Neural crest cell (in vitro differentiated cells): ENCODE measurements at regions not wholly inside any gene's neighbourhood (a gene's known extent, or its start where the extent isn't known, plus 50 kb on each side); places are given as distances from the start of the nearest gene placed in this dataset.

ENCODE experiments used
- DNase-seq: peaks from one replicate; pipeline ENCODE4 v3.0.0; 2021; ENCODE audit warnings: low read depth, mixed read lengths, low spot score
- H3K27ac Mint-ChIP-seq: one replicate; pipeline ENCODE4 v1.8.0; 2021; ENCODE audit warnings: mild to moderate bottlenecking, mixed read lengths; ENCODE audit not compliant: unreplicated experiment
- H3K27me3 Mint-ChIP-seq: 2 replicates; pipeline ENCODE4 v1.8.0; 2021; ENCODE audit warnings: low read depth, mild to moderate bottlenecking, mixed read lengths
- H3K36me3 Mint-ChIP-seq: 2 replicates; pipeline ENCODE4 v1.8.0; 2021; ENCODE audit warnings: low read depth, mild to moderate bottlenecking, mixed read lengths
- H3K4me1 Mint-ChIP-seq: 2 replicates; pipeline ENCODE4 v1.8.0; 2021; ENCODE audit warnings: mixed read lengths
- H3K4me3 Mint-ChIP-seq: one replicate; pipeline ENCODE4 v1.8.0; 2021; ENCODE audit warnings: mild to moderate bottlenecking, mixed read lengths
- H3K9me3 Mint-ChIP-seq: 2 replicates; pipeline ENCODE4 v1.8.0; 2021; ENCODE audit warnings: mixed read lengths
- TF ChIP-seq, protein P1 (sequence below): fragments of 200-600 bp; sonication (generic); conservative IDR thresholded peaks from 2 replicates; pipeline ENCODE4 v1.5.0; 2021; ENCODE audit warnings: antibody characterized with exemption, mild to moderate bottlenecking

DNA sequence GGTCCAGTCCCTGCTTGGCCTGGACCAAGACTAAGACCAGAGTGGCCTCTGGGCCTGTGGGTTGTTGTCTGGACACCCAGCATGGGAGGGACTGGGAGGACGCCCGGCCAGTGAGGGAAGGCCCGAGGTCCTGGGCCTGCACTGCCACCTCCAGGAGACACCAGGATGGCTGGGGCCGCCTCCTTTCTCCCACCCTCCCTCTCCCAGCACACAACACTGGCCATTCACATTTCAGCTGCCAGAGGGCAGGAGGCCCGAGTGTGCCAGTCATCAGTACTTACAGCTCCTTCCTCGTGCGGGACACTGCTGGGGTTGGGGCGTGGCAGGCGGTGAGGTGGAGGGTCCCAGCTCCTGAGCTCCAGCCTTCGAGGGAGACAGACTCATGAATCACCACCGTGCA, 133.5 kb downstream of the ASB1 start:
- no peak overlapping the region for H3K4me3 Mint-ChIP-seq
- TF ChIP-seq, protein P1, sequence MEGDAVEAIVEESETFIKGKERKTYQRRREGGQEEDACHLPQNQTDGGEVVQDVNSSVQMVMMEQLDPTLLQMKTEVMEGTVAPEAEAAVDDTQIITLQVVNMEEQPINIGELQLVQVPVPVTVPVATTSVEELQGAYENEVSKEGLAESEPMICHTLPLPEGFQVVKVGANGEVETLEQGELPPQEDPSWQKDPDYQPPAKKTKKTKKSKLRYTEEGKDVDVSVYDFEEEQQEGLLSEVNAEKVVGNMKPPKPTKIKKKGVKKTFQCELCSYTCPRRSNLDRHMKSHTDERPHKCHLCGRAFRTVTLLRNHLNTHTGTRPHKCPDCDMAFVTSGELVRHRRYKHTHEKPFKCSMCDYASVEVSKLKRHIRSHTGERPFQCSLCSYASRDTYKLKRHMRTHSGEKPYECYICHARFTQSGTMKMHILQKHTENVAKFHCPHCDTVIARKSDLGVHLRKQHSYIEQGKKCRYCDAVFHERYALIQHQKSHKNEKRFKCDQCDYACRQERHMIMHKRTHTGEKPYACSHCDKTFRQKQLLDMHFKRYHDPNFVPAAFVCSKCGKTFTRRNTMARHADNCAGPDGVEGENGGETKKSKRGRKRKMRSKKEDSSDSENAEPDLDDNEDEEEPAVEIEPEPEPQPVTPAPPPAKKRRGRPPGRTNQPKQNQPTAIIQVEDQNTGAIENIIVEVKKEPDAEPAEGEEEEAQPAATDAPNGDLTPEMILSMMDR: no peak

DNA sequence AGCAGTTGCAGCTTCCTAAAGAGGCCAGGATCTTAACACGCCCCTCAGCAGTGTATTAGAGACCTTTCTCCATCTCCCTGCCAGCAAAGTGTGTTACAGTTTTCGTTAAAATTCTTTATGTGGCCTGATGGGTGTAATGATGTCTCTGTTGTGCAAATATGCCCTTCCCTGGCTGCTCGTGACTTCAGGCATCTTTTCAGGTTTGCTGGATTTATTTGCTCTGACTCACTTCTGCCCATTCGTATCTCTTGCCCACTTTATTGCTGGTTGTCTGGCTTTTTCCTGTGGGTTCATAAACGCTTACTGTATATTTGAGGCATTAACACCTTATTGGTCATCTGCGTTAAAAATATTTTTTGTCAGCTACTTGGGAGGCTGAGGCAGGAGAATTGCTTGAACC, 134.5 kb downstream of the ASB1 start:
- no peaks in the 10 kb centered on the region for H3K4me1 Mint-ChIP-seq
- DNase-seq: no peak
- TF ChIP-seq, protein P1: no peak
- H3K4me3 Mint-ChIP-seq: no peak overlapping the region
- no peaks in the 10 kb centered on the region for H3K9me3 Mint-ChIP-seq
- no peaks in the 10 kb centered on the region for H3K27me3 Mint-ChIP-seq
- H3K27ac Mint-ChIP-seq: no peak overlapping the region
- no peaks in the 10 kb centered on the region for H3K36me3 Mint-ChIP-seq

More for the DNA sequence above, 133.5 kb downstream of the ASB1 start:
- H3K27ac Mint-ChIP-seq: no peak overlapping the region
- H3K36me3 Mint-ChIP-seq: no peaks in the 10 kb centered on the region
- H3K4me1 Mint-ChIP-seq: no peaks in the 10 kb centered on the region
- DNase-seq: no peak
- H3K27me3 Mint-ChIP-seq: no peaks in the 10 kb centered on the region
- H3K9me3 Mint-ChIP-seq: no peaks in the 10 kb centered on the region

DNA sequence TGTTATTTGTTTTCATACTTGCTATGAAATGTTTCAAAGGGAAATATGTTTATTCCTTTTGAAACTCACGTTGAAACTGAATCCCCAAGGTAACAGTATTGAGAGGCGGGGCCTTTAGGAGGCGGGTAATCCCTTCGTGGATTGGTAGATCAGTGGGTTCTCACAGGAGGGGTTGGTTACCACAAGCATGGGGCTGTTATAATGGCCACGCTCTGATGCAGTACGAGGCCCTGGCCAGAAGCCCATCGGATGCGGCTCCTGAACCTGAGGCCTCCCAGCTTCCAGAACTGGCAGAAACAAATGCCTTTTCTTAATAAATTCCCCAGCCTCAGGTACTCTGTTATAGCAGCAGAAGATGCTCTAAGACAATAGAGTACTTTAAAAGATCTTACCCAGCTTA, 135.7 kb downstream of the ASB1 start:
- Mint-ChIP-seq H3K27ac (no peak overlapping the region), H3K9me3 (no peaks in the 10 kb centered on the region), H3K4me1 (no peaks in the 10 kb centered on the region), H3K27me3 (no peaks in the 10 kb centered on the region), H3K36me3 (no peaks in the 10 kb centered on the region), H3K4me3 (no peak overlapping the region)
- TF ChIP-seq, protein P1: no peak
- no peak for DNase-seq

DNA sequence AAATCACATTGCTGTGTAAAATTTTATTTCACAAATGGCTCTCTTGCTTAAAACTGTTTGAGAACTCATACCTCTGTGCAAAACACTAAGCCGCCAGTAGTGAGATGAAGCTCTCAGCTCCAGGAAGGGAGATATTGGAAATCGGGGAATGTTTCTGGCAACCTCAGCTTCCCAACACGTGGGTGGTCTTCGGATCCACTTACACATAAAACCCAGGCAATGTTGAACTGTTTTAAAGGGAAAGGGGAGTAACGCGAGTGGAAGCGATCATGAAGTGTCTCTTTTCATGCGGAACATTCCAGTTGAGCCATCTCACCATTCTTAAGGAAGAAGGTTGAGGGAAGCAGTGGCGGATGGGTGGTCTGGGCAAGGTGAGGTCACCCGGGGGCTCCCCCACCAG, 136.8 kb downstream of the ASB1 start:
- DNase-seq: no peak
- H3K4me1 Mint-ChIP-seq: peaks cover 5% of the 10 kb centered on the region
- H3K9me3 Mint-ChIP-seq: no peaks in the 10 kb centered on the region
- no peak overlapping the region for H3K27ac Mint-ChIP-seq
- H3K27me3 Mint-ChIP-seq: no peaks in the 10 kb centered on the region
- TF ChIP-seq, protein P1: no peak
- H3K4me3 Mint-ChIP-seq: no peak overlapping the region
- no peaks in the 10 kb centered on the region for H3K36me3 Mint-ChIP-seq

DNA sequence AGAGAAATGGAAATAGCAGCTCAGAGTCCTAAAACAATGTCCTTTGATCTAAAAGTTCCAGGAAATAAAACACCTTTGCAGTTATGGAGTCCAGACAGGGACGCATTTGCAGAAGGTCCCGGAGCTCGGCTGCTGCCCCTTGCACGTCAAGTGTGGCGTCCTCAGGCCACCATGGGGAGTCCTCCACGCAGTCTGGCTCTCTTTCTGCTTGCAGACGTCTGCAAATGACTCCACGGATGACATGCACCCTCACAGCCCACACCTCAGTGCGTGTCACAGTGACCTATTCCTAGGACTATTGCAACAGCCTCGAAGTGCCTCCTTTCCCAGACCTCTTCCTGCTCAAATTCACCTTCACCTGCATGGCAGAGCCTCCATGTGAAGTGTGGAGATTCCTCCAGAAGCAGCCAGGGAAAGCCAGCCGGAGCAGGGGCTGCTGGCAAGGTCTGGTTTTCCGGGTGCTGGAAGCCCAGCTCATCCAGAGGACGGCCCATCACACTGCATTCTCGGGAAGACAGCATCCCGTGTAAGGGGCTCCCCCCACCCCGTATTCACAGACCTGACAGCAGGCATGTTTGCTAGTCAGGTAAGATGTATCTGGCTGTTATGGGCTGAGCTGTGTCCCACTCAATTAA, 137.7 kb downstream of the ASB1 start:
- no peak for DNase-seq
- Mint-ChIP-seq H3K27ac (no peak overlapping the region), H3K9me3 (no peaks in the 10 kb centered on the region)

More for the DNA sequence above, 137.7 kb downstream of the ASB1 start:
- Mint-ChIP-seq H3K4me1 (peaks cover 5% of the 10 kb centered on the region), H3K27me3 (no peaks in the 10 kb centered on the region), H3K4me3 (no peak overlapping the region), H3K36me3 (no peaks in the 10 kb centered on the region)
- TF ChIP-seq, protein P1: no peak
